ENCODE measurements at regions not wholly inside any gene's neighbourhood (a gene's known extent, or its start where the extent isn't known, plus 50 kb on each side); places are given as distances from the start of the nearest gene placed in this dataset.

- no peak for TF ChIP-seq SMARCC2 (IDR thresholded peaks at IDR 0.05)
- TF ChIP-seq PTBP1 (IDR thresholded peaks at IDR 0.05; ENCODE audit: low read depth, low read length, poor library complexity, severe bottlenecking), result no peak
- TF ChIP-seq FOXK1 (CRISPR knock-in tag; IDR thresholded peaks at IDR 0.05; ENCODE audit: borderline replicate concordance, low read depth), result peak; percentile 60; the same call in 1 of the 2 replicates
- no peak for TF ChIP-seq ZNF143 (CRISPR knock-in tag; IDR thresholded peaks at IDR 0.05)
Observed at GRCh38 chr2:216777637-216778273, 82.1 kb downstream of the TNP1 start (continued).

- no TSS peak for BruUV-seq (replicated peaks)
- Histone ChIP-seq H3K4me1 (ENCODE audit: insufficient read depth, low read length) (peaks cover 12% of the 10 kb centered on the region), H3K36me3 (replicated peaks in 1 of 2; ENCODE audit: control insufficient read depth in 1 of 2, insufficient read depth in 2 of 2, low read length in 2 of 2) (no peaks in the 10 kb centered on the region), H2AFZ (ENCODE audit: low read length) (no peak overlapping the region), H3K79me2 (ENCODE audit: insufficient read depth, low read length) (no peaks in the 10 kb centered on the region), H3K27me3 (ENCODE audit: control insufficient read depth in 1 of 2, insufficient read depth in 2 of 2, low read length in 2 of 2) (peaks cover 0 to 16% of the 10 kb centered on the region in 2 experiments; a peak in 2 of 5 replicates), H3K4me3 (replicated peaks in 1 of 3; ENCODE audit: insufficient read depth in 1 of 3, low read depth in 2 of 3, low read length in 3 of 3) (no peak overlapping the region), H3K9ac (ENCODE audit: insufficient read depth, low read depth, low read length) (no peak overlapping the region), H3K27ac (ENCODE audit: extremely low read length, insufficient read depth, low read length) (no peak overlapping the region), H3K4me2 (ENCODE audit: low read depth, low read length) (no peak overlapping the region), H4K20me1 (ENCODE audit: insufficient read depth, low read length) (no peaks in the 10 kb centered on the region), H3K9me3 (ENCODE audit: low read length) (no peaks in the 10 kb centered on the region)
- POLR2A ChIA-PET, result no interaction called here
- WGBS (ENCODE audit: low lambda C conversion rate), result 36% methylated on average over 13 of the region's 13 CpGs
- ATAC-seq (no peak), DNase-seq (ENCODE audit: low spot score) (no peak), FAIRE-seq (no peak)
- in situ Hi-C loops (cut with HindIII; ENCODE audit: extremely low pct_ligation_motif_present, low pct_unique_long_range_greater_than_20kb), result no loop called here
- CTCF ChIA-PET (ENCODE audit: low intra/inter-chr PET ratio, low total read pairs), result interaction anchor here (2.0 kb wide), 1 partner anchor 366 kb away, joined by 26 read pairs; no protein-coding TSS in a partner anchor
- intact Hi-C loops (cut with micrococcal nuclease; ENCODE audit: unreplicated experiment), result loop anchor here (5.0 kb wide), 2 partner anchors 79 to 266 kb away; partner anchors contain the start of gene IGFBP5
- no peak for TF ChIP-seq ZNF567 (CRISPR knock-in tag; IDR thresholded peaks at IDR 0.05; ENCODE audit: borderline replicate concordance)
- TF ChIP-seq IKZF5 (CRISPR knock-in tag; IDR thresholded peaks at IDR 0.05), result no peak
- no peak for TF ChIP-seq UBTF (CRISPR knock-in tag; IDR thresholded peaks at IDR 0.05)
Observed at GRCh38 chr2:216776066-216776850, 80.9 kb upstream of the IGFBP5 start.

Data from HepG2 (cell line).